HG03060 (cell line): ENCODE measurements at regions not wholly inside any gene's neighbourhood (a gene's known extent, or its start where the extent isn't known, plus 50 kb on each side); places are given as distances from the start of the nearest gene placed in this dataset.
"Not testable (repeated sequence)": the region's sequence is repeated elsewhere in the genome, so short reads cannot be mapped to it uniquely, and the experiment has no call there.

Experiments
- ATAC-seq: cut with Tn5 transposase; IDR thresholded peaks from one replicate; pipeline ENCODE4 v1.9.1; 2021; ENCODE audit warnings: low read depth, moderate number of reproducible peaks; ENCODE audit not compliant: unreplicated experiment

DNA sequence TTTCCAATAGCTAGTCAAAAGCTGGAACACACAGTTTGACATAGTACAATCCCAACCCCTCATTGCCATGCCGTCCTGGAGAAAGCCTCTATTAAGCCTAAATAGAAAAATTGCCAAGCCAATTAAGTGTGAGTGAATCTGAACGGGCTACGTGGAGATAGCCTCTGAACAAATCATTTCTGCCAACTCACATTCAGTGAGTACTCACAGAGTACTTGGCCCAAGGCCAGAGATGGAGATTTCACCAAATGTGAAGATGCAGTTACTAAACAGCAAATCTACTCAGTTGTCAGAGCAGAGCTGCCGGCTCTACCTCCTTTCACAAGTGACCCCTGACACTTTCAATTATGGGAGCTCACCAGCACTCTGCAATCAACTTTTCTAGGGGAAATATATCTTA, 350.0 kb downstream of the GALC start:
- ATAC-seq, result no peak

DNA sequence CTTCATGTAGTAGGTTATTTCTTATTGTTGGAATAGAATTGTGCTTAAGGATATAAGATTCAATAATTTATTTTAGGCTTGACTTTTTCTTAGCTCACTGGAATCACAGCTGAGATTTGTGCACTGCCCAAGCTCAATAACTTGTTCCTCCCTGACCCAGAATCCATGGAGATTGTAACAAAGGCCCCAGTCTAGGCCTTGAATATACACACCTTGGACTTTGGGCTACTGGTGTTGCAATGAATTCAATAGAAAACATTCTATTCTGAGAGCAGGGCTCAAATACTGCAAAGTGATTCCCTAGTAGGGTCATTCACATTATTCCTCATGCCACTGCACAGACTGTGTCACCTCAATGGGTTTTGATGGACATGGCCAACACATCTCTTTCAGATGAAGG, 352.4 kb downstream of the GALC start:
- ATAC-seq, result no peak

DNA sequence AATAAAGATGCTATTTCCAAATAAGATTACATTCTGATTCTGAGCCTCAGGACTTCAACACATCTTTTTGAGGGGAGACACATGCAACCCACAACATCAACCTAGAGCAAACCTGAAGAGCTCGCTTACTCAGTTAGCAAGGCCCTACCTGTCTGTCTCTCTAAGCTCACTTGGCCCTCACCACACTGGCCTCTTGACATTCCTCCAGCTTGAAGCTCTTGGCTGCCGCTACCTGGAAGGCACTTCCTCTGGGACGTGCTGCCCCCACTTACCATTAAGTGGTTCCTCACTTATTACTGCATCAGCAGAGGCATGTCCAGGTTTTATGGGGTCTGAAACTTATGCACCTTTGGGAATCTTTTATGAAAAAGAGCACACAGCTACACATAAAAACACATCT, 354.8 kb downstream of the GALC start:
- no peak for ATAC-seq

DNA sequence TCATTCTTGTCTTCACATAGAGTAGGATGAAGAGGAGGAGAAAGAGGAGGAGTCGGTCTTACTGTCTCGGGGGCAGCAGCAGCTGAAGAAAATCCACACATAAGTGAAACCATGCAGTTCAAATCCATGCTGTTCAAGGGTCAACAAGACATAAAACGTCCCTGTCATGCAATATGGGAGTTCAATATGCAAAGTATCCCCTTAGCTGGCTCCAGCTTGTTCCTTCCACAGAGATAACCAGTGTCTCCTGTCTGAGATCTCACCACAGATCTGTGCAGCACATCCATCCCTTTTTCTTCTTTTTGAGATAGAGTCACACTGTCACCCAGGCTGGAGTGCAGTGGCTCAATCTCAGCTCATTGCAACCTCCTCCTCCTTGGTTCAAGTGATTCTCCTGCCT, 357.5 kb downstream of the GALC start:
- ATAC-seq, result no peak

DNA sequence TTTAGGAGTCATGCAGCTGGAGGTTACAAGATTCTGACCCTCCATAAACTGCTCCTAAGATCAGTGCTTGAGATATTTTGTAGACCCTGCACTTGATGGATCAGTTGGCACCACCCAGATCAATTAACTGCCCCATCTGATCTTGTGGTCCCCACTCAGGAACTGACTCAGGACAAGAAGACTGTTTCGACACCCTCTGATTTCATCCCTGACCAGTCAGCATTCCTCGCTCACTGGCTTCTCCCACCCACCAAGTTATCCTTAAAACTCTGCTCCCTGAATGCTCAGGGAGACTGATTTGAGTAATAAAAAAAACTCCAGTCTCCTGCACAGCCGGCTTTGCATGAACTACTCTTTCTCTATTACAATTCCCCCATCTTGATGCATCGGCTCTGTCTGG, 360.2 kb downstream of the GALC start:
- ATAC-seq, result no peak

DNA sequence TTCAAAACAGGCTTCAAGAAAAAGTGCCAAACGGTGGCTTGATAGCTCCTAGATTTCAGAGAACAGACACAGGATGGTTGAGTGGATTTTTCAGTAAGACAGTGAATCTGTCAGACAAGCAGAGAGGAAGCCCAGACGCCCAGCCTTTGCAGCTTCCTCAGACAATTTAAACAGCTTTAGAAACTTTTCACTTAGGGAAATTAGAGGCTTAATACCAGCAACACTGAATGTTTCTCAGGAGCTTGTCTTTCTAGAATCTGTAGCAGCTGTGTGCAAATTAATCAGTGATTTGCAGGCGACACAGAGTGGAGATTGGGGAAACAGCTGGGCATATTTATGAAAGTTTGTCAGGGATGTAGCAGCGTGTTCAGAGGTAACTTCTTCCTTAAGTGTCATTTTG, 362.1 kb downstream of the GALC start:
- no peak for ATAC-seq

DNA sequence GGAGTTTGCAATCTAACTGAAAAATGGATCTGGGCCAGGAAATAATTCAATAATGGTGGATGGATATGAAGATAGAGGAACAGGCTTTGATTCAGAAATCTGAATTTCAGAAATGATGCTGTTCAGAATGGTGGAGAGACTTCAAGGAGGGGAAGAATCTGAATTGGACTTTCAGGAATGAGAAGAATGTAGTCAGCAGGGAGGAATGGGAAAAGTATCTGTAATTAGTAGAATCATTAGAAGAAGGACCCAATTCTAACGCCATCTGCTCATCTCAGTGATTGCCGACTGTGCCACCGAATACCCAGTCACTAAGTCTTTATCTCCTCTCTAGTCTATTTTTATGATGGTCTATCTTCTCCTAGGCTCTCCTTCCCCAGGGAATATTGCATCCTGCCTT, 363.2 kb downstream of the GALC start:
- no peak for ATAC-seq

DNA sequence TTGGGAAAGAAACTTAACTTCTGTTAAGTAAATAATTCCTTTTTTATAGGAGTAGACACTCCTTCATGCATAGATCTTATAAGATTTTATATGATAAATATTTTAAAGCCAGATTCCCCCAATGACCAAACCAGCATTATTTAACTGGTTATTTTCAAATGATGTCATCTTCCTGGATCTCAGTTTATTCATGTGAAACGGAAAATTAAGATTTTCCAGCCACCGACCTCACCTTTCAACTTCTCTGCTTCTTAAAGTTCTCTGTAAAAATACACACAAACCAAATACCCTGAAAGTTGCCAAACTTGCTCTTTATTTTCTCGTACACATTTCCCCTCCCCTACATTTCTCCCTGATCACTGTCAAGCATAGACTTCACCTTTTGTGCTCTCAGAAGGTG, 364.2 kb downstream of the GALC start:
- ATAC-seq, result no peak

DNA sequence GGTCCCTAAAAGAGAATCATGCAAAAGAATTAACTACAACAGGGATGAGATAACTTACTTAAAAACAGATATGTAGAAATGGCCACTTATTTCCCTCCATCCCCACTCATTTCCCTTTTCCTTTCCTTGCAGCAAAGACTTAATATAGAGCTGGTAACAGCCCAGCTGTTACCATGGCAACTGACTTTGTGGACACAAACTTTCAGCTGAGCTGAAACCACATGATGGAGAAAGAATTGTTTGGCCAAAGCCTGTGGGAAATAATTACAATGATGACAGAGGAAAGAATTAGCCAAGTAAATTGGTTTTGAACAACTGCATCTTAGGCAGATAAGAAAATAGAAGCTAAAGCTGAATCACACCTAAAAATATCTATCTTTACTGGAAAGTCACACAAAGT, 364.9 kb downstream of the GALC start:
- no peak for ATAC-seq

DNA sequence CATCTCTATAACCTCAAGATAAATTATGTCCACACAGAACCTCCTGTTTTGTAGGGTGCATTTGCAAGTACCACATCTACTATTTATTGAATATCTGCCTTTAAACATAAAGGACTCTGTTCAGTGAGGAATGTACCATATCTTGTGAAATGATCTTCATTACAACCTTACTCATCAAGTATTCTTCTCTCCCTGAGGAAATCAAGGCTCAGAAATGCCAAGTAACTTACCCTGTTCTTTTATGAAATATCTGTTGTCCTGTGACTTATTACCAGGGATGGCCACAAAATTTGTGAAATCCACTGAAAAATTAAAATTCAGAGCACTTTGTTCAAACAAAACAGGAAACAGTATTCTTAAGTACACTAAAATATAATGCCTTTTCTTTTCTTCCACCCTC, 366.7 kb downstream of the GALC start:
- ATAC-seq, result no peak

DNA sequence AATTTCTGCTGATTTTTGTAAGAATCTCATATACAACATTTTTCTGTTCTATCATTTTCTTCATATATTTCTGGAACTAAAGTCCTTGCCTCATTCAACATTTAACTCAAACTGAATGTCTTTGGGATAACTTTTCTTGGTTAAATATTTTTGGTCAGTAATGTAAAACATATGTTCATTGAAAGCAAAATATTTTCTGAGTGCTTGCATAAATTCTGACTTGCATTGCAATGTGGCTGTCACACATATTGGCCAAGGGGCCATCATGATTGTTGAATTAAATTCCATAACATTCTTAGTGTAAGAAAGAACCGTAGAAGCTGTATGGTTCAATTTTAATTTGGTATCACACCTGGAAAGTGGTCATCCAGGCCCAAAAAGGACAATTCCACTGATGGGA, 369.4 kb downstream of the GALC start:
- ATAC-seq, result no peak

DNA sequence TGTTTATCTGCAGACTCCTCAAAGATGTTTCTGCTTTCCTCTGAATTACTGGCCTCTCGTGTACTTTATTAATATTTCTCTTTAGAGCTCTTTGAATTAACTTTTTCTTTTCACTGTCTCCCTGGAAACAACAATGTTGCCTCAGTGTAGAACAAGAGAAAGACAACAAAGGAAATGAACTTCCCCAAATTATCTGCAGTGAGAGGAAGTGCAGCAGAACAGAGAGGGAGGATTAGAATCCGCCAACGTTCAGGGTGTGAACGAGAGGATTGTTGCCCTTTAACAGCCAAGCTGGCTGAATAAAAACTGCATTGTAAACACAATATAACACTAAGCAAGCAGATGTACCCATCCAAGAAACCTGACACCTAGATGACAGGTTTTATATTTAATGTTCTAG, 375.9 kb downstream of the GALC start:
- ATAC-seq, result no peak

DNA sequence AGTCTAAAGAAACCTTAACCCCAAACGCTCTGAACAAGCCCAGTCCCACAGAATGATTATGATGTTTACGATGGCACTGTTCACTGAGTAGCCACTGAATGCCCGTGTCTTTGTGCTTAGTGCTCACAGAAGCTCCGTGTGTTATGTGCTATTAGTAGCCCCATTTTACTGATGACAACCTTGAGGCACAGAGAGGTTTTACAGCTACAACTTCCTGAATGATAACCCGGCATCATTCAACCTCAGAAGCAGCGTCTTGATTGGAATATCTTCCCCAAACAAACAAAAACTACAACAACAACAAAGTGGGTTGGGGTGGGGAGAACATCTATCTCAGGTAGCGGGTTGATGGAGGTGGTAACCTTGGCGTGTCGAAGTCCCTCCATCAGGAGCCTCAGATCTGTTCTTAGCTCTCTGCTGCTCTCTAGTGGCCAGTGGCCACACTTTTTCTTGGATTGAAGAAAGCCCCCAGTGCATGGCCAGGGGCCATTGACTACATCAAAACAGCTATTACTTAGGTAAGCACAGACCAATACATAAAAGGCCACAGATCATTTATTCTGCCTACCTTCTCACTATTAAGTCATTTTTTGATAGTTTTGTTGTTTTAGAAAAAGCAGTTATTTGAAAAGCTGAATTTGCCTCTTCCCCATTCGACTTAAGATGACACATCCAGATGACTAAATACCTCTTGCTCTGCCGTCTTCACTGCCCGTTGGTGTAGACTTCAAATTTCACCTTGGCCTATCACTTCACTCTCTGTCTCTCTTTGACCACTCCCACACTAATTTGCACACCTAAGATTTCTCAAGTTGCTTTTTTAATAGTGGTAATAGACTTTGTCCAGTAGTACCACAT, 376.9 kb downstream of the GALC start:
- no peak for ATAC-seq

DNA sequence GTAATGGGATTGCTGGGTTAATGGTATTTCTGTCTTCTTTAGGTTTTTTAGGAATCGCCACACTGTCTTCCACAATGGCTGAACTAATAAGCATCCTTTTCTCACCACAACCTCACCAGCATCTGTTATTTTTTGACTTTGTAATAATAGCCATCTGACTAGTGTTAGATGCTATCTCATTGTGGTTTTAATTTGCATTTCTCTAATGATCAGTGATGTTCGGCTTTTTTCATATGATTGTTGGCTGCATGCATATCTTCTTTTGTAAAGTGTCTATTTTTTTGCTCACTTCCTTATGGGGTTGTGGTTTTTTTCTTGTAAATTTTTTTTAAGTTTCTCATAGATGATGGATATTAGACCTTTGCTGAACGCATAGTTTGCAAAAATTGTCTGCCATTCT, 377.9 kb downstream of the GALC start:
- ATAC-seq, result no peak

DNA sequence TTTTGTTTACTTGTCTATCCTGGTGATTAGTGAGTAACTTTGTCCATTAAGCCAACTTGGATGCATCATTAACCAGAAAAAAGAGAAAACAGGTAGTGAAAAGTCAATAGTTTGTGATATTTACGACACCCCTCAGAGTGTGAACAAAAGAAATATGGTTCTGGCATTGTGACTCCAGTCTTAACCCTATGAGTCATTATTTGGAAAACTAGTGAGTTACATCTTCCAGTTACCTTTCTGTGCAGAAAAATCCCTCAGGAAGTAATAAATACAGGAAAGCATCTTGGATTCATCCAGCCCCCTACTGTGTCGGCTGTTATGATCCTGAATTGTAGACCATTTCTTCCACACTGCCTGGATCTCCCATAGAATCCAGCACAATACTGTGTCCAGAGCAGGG, 379.1 kb downstream of the GALC start:
- ATAC-seq, result no peak

DNA sequence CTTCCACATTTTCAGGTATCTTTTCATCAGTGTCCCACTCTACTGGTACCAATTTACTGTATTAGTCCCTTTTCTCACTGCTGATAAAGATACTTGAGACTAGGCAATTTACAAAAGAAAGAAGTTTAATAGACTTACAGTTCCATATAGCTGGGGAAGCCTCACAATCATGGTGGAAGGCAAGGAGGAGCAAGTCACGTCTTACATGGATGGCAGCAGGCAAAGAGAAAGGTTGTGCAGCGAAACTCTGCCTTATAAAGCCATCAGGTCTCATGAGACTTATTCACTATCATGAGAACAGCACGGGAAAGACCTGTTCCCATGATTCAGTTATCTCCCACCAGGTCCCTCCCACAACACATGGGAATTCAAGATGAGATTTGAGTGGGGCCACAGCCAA, 385.9 kb downstream of the GALC start:
- ATAC-seq, result not testable (repeated sequence)

DNA sequence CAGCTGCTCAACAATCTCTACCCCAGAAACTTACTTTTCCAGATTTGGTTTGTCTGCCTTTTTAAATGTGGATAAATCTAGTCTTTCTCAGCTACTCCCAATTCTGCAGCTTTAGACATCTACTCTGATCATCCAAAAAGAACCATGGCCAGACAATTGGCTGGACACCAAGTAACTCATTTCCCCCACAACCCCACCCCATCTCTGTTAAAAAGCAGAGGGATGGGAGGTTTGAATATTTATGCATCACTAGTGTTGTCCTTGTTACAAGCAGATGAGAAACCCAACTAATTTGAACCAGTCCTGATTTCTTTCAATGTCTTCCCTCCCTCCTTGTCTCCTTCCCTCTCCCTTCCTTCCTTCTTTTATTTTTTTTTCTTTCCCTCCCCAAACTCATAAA, 391.9 kb downstream of the GALC start:
- ATAC-seq, result no peak

DNA sequence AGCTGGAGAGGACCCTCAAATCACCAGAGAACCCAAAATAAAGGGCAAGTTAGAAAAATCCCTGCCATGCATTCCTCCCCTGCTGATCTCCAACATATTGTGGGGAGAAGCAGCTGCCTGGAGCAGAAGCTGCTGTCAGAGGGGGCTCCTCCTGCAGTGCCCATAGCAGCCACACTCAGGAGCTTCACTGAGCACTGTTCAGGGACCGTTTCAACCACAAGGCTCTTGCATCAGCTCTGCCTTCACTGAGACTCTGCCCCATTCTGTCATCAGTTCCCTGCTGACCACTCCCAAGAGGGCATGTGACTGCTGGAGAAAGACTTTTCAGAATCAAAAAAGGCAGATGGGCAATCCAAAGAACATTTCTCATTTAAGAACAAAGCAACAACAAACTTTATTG, 392.7 kb downstream of the GALC start:
- no peak for ATAC-seq

DNA sequence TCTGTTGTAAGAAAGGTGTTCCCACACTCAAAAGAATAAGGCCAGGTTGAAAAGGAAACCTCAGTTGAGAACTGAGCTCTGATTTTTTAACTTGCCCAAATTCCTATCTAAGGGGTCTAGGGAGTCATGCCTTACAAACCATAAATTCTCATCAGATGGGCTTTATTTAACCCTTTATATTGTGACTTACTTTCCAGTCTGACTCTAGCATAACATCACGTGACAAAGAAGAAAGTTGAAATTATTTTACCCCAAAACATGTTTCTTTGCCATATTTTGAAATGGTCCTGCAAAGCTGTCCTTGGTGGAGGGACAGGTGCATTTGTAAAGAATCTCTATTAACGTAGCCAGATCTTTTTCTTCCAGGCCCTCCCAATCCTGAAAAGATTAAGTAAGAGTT, 411.7 kb downstream of the GALC start:
- ATAC-seq, result no peak

DNA sequence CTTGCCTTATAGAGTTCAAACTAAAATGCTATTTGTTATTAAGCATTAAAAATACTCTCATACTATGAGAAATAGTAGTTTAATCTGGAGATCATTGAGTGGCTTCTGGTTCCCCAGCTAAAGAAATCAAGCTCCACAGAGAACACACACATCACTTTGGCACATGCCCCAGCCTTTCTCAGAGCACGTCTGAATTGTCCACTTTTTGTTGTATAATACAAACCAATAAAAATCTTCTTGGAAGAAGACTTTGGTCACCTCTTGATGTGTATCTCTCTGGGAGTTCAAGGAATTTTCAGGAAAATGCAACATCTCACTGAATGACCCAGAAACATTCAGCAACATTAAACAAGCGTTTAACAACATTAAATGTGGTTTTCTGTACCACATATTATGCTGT, 413.9 kb downstream of the GALC start:
- no peak for ATAC-seq

DNA sequence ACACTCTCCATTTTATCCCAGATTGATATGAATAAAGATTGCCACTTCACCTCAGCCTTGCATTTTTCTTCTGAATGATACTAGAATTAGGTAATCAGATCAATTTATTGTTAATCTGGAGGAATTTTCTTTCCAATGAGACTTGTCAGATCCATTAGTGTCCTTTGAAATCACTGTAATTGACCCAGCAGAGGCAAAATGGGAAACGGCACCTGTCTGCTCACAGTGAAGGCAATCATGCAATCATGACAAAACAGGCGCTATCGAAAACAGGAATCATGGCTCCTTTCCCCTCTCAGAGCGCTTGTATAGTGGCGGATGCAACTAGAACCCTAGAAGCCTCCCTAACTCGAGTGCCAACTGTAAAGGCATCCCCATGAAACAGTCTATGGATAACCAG, 417.6 kb downstream of the GALC start:
- no peak for ATAC-seq

DNA sequence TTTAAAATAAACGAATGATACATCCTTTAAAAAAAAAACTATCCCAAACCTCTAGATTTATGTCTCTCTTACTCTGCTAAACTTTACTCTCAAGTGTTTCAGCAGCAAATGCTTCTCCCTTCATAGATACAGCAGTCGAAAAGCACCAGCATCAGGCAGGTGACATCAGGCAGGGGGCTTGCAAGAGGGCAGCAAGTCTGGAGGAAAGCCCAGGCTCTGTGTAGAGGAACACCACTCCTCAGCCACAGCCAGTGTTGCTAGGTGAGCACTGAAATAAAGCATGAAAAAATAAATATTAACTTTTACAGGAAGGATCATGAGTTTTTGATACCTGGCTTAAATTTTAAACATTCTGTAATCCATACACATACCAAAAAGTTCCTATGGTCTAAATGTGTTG, 419.4 kb downstream of the GALC start:
- no peak for ATAC-seq
